NCI-H1105 treated with DMSO at 0.1 percent for 48 hours (cell line): ENCODE measurements at regions not wholly inside any gene's neighbourhood (a gene's known extent, or its start where the extent isn't known, plus 50 kb on each side); places are given as distances from the start of the nearest gene placed in this dataset.

ENCODE experiments used
- DNase-seq: peaks from one replicate; lab custom pipeline; 2025; lab: John Stamatoyannopoulos, UW

GRCh38 chr6:81814370-81815076 lies 62.0 kb upstream of the TENT5A start:
- DNase-seq, result no peak

- DNase-seq, result no peak
Measured at GRCh38 chr6:81813305-81813704, 60.8 kb upstream of the TENT5A start.

GRCh38 chr6:81812401-81812800 lies 59.9 kb upstream of the TENT5A start:
- no peak for DNase-seq

GRCh38 chr6:81808851-81809570 lies 56.5 kb upstream of the TENT5A start:
- peak; percentile 43 for DNase-seq

GRCh38 chr6:81806793-81807565 lies 54.5 kb upstream of the TENT5A start:
- DNase-seq, result no peak

GRCh38 chr6:81802356-81802755 lies 49.9 kb upstream of the TENT5A start:
- no peak for DNase-seq
